ENCODE measurements at regions not wholly inside any gene's neighbourhood (a gene's known extent, or its start where the extent isn't known, plus 50 kb on each side); places are given as distances from the start of the nearest gene placed in this dataset.

DNA sequence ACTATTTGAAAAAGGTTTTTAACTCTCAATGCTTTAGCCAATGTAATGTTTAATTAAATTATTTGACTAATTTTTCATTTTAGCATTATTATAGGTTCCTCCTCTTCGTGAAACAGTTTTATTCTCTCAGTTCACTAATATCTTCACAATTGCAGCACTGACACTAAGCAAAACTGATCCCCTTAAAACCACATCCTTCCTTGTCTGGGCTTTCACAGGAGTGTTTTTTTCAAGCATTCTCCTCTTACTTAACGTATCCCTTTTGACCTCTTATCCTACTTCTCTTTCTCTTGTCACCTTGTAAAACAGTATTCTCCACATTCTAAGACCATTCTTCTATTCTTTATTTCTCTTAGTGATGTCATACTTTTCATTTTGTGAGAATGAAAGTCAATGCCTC, 112.8 kb downstream of the DSC3 start:
- H3K36me3 Mint-ChIP-seq (ENCODE audit: low read depth) = no peaks in the 10 kb centered on the region
- no peak overlapping the region for H3K27ac Mint-ChIP-seq
- peaks cover 4% of the 10 kb centered on the region for H3K9me3 Mint-ChIP-seq
- H3K27me3 Mint-ChIP-seq = no peaks in the 10 kb centered on the region
- DNase-seq (no peak), ATAC-seq (no peak)
- no peak overlapping the region for H3K4me3 Mint-ChIP-seq
- no peaks in the 10 kb centered on the region for H3K4me1 Mint-ChIP-seq

DNA sequence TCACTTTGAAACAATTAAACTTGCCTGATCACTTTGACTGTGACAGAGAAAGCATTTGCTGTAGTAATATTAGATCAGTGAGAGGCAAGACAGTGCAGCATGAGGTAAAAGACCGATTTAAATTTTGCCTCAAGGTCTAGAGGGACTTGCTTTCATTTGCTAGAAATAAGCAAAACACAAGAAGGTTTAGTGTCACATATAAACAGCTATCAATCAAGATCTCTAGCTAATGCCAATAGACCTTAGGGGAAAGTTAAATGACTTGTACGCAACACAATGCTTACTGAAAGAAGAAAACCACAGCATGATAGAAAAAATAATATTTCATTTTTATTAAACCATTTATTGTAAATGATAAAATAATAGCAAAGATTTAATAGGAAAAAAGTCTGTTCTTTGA, 113.5 kb downstream of the DSC3 start:
- DNase-seq (no peak), ATAC-seq (no peak)
- peaks cover 4% of the 10 kb centered on the region for H3K9me3 Mint-ChIP-seq
- H3K27ac Mint-ChIP-seq = no peak overlapping the region
- H3K27me3 Mint-ChIP-seq = no peaks in the 10 kb centered on the region
- no peaks in the 10 kb centered on the region for H3K4me1 Mint-ChIP-seq
- no peak overlapping the region for H3K4me3 Mint-ChIP-seq
- H3K36me3 Mint-ChIP-seq (ENCODE audit: low read depth) = no peaks in the 10 kb centered on the region

- ATAC-seq = no peak
- Mint-ChIP-seq H3K4me3 (no peak overlapping the region), H3K9me3 (peaks cover 4% of the 10 kb centered on the region), H3K27ac (no peak overlapping the region), H3K4me1 (no peaks in the 10 kb centered on the region), H3K27me3 (no peaks in the 10 kb centered on the region), H3K36me3 (ENCODE audit: low read depth) (no peaks in the 10 kb centered on the region)
- no peak for DNase-seq
These were observed 114.9 kb downstream of the DSC3 start for GRCh38 chr18:30927517-30928075.

DNA sequence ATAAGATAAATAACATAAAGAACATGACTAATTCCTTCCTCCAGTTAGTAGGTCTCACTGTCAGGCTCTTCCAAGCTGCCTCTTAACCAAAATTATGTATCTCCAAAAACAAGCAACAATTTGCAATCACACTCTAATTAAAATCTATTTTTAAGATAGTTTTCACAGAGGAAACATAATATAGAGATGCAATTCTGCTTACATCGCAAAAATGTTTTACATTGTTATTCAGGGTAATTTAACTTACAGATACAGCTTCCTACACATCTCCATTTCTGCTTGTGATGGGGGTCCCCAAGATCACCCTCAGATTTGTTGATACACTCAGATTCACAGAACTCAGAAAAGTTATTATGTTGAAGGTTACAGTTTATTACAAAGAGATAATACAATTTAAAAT, 115.5 kb downstream of the DSC3 start:
- H3K27me3 Mint-ChIP-seq = no peaks in the 10 kb centered on the region
- H3K9me3 Mint-ChIP-seq = peaks cover 4% of the 10 kb centered on the region
- H3K4me1 Mint-ChIP-seq = no peaks in the 10 kb centered on the region
- H3K36me3 Mint-ChIP-seq (ENCODE audit: low read depth) = no peaks in the 10 kb centered on the region
- no peak overlapping the region for H3K27ac Mint-ChIP-seq
- no peak for DNase-seq
- ATAC-seq = no peak
- no peak overlapping the region for H3K4me3 Mint-ChIP-seq

- Mint-ChIP-seq H3K27me3 (no peaks in the 10 kb centered on the region), H3K9me3 (peaks cover 4% of the 10 kb centered on the region), H3K4me1 (no peaks in the 10 kb centered on the region), H3K27ac (no peak overlapping the region), H3K36me3 (ENCODE audit: low read depth) (no peaks in the 10 kb centered on the region), H3K4me3 (no peak overlapping the region)
- ATAC-seq (no peak), DNase-seq (no peak)
These were observed 116.7 kb downstream of the DSC3 start for GRCh38 chr18:30925795-30926194.

- H3K27me3 Mint-ChIP-seq = no peaks in the 10 kb centered on the region
- H3K4me3 Mint-ChIP-seq = no peak overlapping the region
These were observed 121.8 kb downstream of the DSC3 start for GRCh38 chr18:30920757-30921156.

DNA sequence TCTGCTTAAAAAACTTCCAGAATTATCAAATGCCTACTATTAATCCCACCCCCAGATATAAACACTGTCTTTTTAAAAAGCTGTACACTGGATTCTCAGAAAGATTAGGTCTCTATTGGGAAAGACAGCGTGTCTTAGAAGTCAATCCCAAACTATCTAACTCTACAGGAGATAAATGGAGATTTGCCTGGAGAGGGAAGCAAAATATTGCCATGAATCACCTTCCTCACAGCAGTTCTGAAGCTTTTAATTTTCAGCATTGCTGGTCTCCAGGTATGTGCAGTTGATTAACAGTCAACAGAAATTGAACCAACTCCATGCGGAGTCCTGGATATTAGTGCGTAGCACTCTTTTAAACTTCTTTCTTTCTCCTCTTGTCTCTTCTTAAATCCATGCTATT, 122.2 kb downstream of the DSC3 start:
- Mint-ChIP-seq H3K27me3 (no peaks in the 10 kb centered on the region), H3K36me3 (ENCODE audit: low read depth) (no peaks in the 10 kb centered on the region), H3K4me3 (no peak overlapping the region), H3K27ac (no peak overlapping the region), H3K4me1 (no peaks in the 10 kb centered on the region), H3K9me3 (no peaks in the 10 kb centered on the region)
- ATAC-seq = no peak
- no peak for DNase-seq

More at GRCh38 chr18:30920757-30921156, 121.8 kb downstream of the DSC3 start:
- Mint-ChIP-seq H3K9me3 (peaks cover 4% of the 10 kb centered on the region), H3K4me1 (no peaks in the 10 kb centered on the region), H3K27ac (no peak overlapping the region), H3K36me3 (ENCODE audit: low read depth) (no peaks in the 10 kb centered on the region)
- no peak for ATAC-seq
- no peak for DNase-seq

GRCh38 chr18:30917651-30918050, 124.9 kb downstream of the DSC3 start:
- ATAC-seq (no peak), DNase-seq (no peak)
- H3K4me3 Mint-ChIP-seq = no peak overlapping the region
- no peak overlapping the region for H3K27ac Mint-ChIP-seq
- H3K27me3 Mint-ChIP-seq = no peaks in the 10 kb centered on the region
- H3K4me1 Mint-ChIP-seq = no peaks in the 10 kb centered on the region
- H3K9me3 Mint-ChIP-seq = no peaks in the 10 kb centered on the region
- H3K36me3 Mint-ChIP-seq (ENCODE audit: low read depth) = no peaks in the 10 kb centered on the region

DNA sequence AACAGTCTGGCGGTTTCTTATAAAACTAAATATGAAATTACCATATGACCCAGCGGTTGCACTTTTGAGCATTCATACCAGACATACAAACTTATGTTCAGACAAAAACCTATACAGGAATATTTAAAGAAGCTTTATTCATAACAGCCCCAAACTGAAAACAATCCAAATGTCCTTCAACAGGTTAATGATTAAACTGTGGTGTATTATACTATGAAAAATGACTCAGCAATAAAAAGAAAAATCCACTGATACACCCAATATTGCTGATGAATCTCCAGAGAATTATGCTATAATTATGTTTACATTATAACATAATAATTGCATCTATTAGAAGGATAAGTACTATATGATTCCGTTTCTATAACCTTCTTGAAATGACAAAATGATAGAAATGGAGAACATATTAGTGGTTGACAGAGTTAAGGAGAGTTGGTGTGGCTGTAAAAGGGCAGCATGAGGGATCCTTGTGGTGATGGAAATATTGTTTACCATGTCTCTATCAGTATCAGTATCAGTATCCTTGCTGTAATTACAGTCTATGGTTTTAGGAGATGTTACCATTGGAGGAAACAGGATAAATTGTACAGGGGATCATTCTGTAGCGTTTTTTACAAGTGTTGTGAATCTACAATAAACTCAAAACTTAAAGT, 127.1 kb downstream of the DSC3 start:
- Mint-ChIP-seq H3K9me3 (no peaks in the 10 kb centered on the region), H3K27me3 (no peaks in the 10 kb centered on the region), H3K4me1 (no peaks in the 10 kb centered on the region), H3K4me3 (no peak overlapping the region), H3K27ac (no peak overlapping the region), H3K36me3 (ENCODE audit: low read depth) (no peaks in the 10 kb centered on the region)
- no peak for DNase-seq
- no peak for ATAC-seq

DNA sequence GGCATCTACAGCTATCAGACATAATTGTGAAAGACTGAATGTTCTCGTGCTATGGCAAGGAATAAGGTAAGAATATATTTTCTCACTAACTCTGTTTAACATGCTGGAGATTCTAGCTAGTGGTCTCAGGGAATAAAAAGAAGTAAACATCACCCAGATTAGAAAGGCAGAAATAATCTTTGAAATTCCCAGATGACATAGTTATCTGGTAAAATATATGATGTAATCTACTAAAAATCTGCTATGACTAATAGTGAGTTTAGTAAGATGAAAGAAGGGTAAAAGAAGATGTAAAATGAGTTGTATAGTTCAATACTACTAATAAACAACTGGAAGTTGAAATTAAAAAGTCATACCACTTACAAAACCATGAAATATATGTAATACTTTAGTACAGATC, 134.2 kb downstream of the DSC3 start:
- Mint-ChIP-seq H3K36me3 (ENCODE audit: low read depth) (no peaks in the 10 kb centered on the region), H3K4me1 (no peaks in the 10 kb centered on the region), H3K4me3 (no peak overlapping the region), H3K27me3 (no peaks in the 10 kb centered on the region), H3K27ac (no peak overlapping the region), H3K9me3 (peaks cover 4% of the 10 kb centered on the region)
- no peak for ATAC-seq
- DNase-seq = no peak

DNA sequence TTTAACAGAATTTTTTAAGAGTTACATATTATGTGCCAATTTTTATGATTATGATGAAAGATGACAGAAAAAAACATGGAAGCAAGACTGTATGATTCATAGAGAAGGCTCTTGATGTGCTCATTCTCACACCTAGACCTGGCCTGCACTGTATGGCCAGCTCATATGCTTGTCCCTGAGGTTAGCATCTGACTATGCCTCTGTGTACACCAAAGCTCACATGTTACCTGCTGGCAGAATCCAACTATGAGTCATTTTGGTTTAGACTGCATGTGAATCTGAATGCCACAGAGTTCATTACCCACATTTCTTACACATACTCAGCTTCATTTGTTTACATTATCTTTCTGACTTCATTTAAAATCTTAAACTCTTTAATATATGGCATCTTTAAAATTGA, 139.0 kb downstream of the DSC3 start:
- Mint-ChIP-seq H3K4me3 (no peak overlapping the region), H3K9me3 (peaks cover 5% of the 10 kb centered on the region), H3K36me3 (ENCODE audit: low read depth) (no peaks in the 10 kb centered on the region), H3K27ac (no peak overlapping the region), H3K4me1 (no peaks in the 10 kb centered on the region), H3K27me3 (no peaks in the 10 kb centered on the region)
- peak; percentile 46 for ATAC-seq
- DNase-seq = no peak

DNA sequence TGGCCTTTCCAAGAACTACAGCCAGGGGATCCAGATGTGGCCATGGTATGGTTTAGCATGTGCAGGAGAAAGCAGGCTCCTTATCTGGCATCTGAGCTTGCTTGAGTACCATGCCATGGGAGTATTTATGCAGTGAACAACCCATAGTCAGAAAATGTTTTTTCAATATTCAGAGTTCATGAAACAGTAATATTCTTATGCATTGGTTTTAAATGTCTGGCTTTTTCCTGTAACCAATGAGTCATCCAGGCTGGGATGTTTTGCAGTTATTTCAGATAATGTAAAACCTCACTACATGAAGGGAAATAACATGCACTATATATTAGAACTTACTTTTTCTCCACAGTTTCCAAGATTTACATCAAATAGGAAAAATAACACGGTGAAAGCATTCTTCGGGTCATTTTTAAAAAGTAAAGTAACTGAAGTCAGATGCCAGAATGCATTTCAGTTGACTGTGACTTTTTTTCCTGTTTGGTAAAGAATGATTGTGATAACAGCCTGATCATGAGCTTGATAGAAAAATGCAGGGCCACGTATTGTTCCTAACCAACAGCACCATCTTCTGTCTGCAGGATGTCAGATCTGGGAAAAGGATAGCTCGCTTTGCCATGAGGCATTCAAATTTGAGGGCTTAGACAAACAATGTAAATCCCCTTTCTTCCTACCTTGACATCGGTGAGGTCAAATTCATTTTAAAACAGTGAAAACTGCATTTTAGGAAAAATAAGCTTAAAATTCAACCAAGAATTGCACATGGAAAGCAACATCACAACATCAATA, 152.8 kb downstream of the DSC3 start:
- ATAC-seq (no peak), DNase-seq (no peak)
- no peaks in the 10 kb centered on the region for H3K4me1 Mint-ChIP-seq
- no peaks in the 10 kb centered on the region for H3K27me3 Mint-ChIP-seq
- H3K9me3 Mint-ChIP-seq = no peaks in the 10 kb centered on the region
- no peak overlapping the region for H3K27ac Mint-ChIP-seq
- H3K36me3 Mint-ChIP-seq (ENCODE audit: low read depth) = no peaks in the 10 kb centered on the region
- no peak overlapping the region for H3K4me3 Mint-ChIP-seq

GRCh38 chr18:30888344-30888743, 154.2 kb downstream of the DSC3 start:
- Mint-ChIP-seq H3K9me3 (no peaks in the 10 kb centered on the region), H3K4me1 (no peaks in the 10 kb centered on the region), H3K4me3 (no peak overlapping the region), H3K27ac (no peak overlapping the region), H3K27me3 (no peaks in the 10 kb centered on the region), H3K36me3 (ENCODE audit: low read depth) (no peaks in the 10 kb centered on the region)
- no peak for ATAC-seq
- DNase-seq = no peak

DNA sequence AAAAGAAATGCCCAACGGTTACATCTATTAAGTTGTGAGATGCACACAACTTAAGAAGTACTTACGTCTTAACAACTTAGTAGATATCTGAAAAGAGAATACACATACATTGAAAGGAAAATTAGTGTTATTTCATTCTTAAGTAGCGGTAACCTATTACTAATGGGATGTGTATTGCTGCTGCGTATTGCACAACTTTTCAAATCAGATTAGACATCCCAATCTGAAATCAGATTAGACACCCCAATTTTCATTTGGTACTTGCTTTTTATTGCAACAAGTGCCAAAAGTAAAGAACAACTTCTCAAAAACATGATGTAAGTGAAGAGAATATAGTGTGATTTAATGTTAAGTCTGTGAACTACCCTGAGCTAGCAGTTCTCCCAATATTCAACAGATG, 155.5 kb downstream of the DSC3 start:
- DNase-seq = no peak
- Mint-ChIP-seq H3K27me3 (no peaks in the 10 kb centered on the region), H3K4me1 (no peaks in the 10 kb centered on the region), H3K27ac (no peak overlapping the region), H3K36me3 (ENCODE audit: low read depth) (no peaks in the 10 kb centered on the region), H3K9me3 (no peaks in the 10 kb centered on the region), H3K4me3 (no peak overlapping the region)
- ATAC-seq = no peak

GRCh38 chr18:30870466-30870865, 172.1 kb downstream of the DSC3 start:
- H3K27me3 Mint-ChIP-seq = no peaks in the 10 kb centered on the region
- DNase-seq = no peak
- H3K4me1 Mint-ChIP-seq = no peaks in the 10 kb centered on the region
- no peak overlapping the region for H3K27ac Mint-ChIP-seq
- no peak overlapping the region for H3K4me3 Mint-ChIP-seq
- ATAC-seq = no peak
- no peaks in the 10 kb centered on the region for H3K36me3 Mint-ChIP-seq (ENCODE audit: low read depth)
- peaks cover 9% of the 10 kb centered on the region for H3K9me3 Mint-ChIP-seq
